ENCODE measurements at regions not wholly inside any gene's neighbourhood (a gene's known extent, or its start where the extent isn't known, plus 50 kb on each side); places are given as distances from the start of the nearest gene placed in this dataset.

DNA sequence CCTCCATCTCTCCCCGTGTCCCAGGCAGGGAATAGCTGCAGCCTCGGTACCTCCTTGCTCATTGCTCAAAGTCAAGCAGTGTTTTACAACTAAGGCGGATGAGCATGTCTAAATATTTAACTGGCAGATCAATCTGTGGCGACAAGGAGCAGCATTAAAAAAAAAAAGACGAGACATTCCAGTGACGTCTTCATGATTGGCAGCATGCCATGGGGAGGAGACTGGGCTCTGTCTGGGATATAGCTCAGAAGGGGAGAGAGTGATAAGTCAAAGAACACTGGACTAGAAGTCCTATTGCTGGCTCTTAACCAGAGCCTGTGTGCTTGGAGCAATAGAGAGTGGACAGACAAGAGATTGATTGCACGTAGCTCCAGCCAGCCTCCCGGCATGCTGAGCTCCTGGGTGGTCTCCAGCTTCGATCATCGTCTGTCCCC is 287.5 kb upstream of the PODXL start:
- no peak for TF ChIP-seq CTCF (IDR thresholded peaks at IDR 0.05)
- TF ChIP-seq POLR2AphosphoS5 (IDR thresholded peaks at IDR 0.05), result no peak
- TF ChIP-seq EP300 (IDR thresholded peaks at IDR 0.05), result no peak
- TF ChIP-seq POLR2A (IDR thresholded peaks at IDR 0.05), result no peak

Measured in gastroesophageal sphincter (tissue), 3 donors.